ENCODE measurements at regions not wholly inside any gene's neighbourhood (a gene's known extent, or its start where the extent isn't known, plus 50 kb on each side); places are given as distances from the start of the nearest gene placed in this dataset.
"Not testable (repeated sequence)": the region's sequence is repeated elsewhere in the genome, so short reads cannot be mapped to it uniquely, and the experiment has no call there.

- Histone ChIP-seq H3K27ac (ENCODE audit: low read depth, low read length) (no peak overlapping the region), H3K36me3 (ENCODE audit: control insufficient read depth, insufficient read depth, low read length) (no peaks in the 10 kb centered on the region), H3K4me1 (ENCODE audit: control insufficient read depth, insufficient read depth, low read length) (no peaks in the 10 kb centered on the region), H3K9me3 (ENCODE audit: control insufficient read depth, insufficient read depth, low read length) (0 out of 2 replicates have a peak, but pooled peaks cover 4% of the 10 kb centered on the region), H3K4me3 (ENCODE audit: low read depth, low read length) (no peak overlapping the region), H3K9ac (ENCODE audit: low read depth, low read length) (no peak overlapping the region), H3K27me3 (ENCODE audit: control insufficient read depth, insufficient read depth, low read length) (no peaks in the 10 kb centered on the region)
Measured at GRCh38 chr1:104156738-104157137, 407.0 kb downstream of the AMY1C start.

- H3K4me3 ChIP-seq (ENCODE audit: low read depth, low read length) = no peak overlapping the region
- no peaks in the 10 kb centered on the region for H3K4me1 ChIP-seq (ENCODE audit: control insufficient read depth, insufficient read depth, low read length)
- no peak overlapping the region for H3K9ac ChIP-seq (ENCODE audit: low read depth, low read length)
- H3K27ac ChIP-seq (ENCODE audit: low read depth, low read length) = no peak overlapping the region
- H3K36me3 ChIP-seq (ENCODE audit: control insufficient read depth, insufficient read depth, low read length) = no peaks in the 10 kb centered on the region
- no peaks in the 10 kb centered on the region for H3K27me3 ChIP-seq (ENCODE audit: control insufficient read depth, insufficient read depth, low read length)
- H3K9me3 ChIP-seq (ENCODE audit: control insufficient read depth, insufficient read depth, low read length) = no peaks in the 10 kb centered on the region
Measured at GRCh38 chr1:104163912-104164476, 414.3 kb downstream of the AMY1C start.

- Histone ChIP-seq H3K9me3 (ENCODE audit: control insufficient read depth, insufficient read depth, low read length) (peaks cover 5% of the 10 kb centered on the region; the same call in 1 of the 2 replicates), H3K27ac (ENCODE audit: low read depth, low read length) (no peak overlapping the region), H3K9ac (ENCODE audit: low read depth, low read length) (no peak overlapping the region), H3K27me3 (ENCODE audit: control insufficient read depth, insufficient read depth, low read length) (no peaks in the 10 kb centered on the region), H3K4me3 (ENCODE audit: low read depth, low read length) (no peak overlapping the region), H3K4me1 (ENCODE audit: control insufficient read depth, insufficient read depth, low read length) (no peaks in the 10 kb centered on the region), H3K36me3 (ENCODE audit: control insufficient read depth, insufficient read depth, low read length) (no peaks in the 10 kb centered on the region)
Measured at GRCh38 chr1:104172243-104172681, 422.6 kb downstream of the AMY1C start.

- no peak overlapping the region for H3K9ac ChIP-seq (ENCODE audit: low read depth, low read length)
- no peaks in the 10 kb centered on the region for H3K27me3 ChIP-seq (ENCODE audit: control insufficient read depth, insufficient read depth, low read length)
- H3K9me3 ChIP-seq (ENCODE audit: control insufficient read depth, insufficient read depth, low read length) = no peaks in the 10 kb centered on the region
- H3K27ac ChIP-seq (ENCODE audit: low read depth, low read length) = peak overlapping the region; percentile 61
- H3K4me1 ChIP-seq (ENCODE audit: control insufficient read depth, insufficient read depth, low read length) = peaks cover 23% of the 10 kb centered on the region
- no peak overlapping the region for H3K4me3 ChIP-seq (ENCODE audit: low read depth, low read length)
- H3K36me3 ChIP-seq (ENCODE audit: control insufficient read depth, insufficient read depth, low read length) = no peaks in the 10 kb centered on the region
Measured at GRCh38 chr1:104182251-104182650, 432.6 kb downstream of the AMY1C start.

- Histone ChIP-seq H3K36me3 (ENCODE audit: control insufficient read depth, insufficient read depth, low read length) (no peaks in the 10 kb centered on the region), H3K4me1 (ENCODE audit: control insufficient read depth, insufficient read depth, low read length) (no peaks in the 10 kb centered on the region), H3K9me3 (ENCODE audit: control insufficient read depth, insufficient read depth, low read length) (no peaks in the 10 kb centered on the region), H3K27ac (ENCODE audit: low read depth, low read length) (no peak overlapping the region), H3K9ac (ENCODE audit: low read depth, low read length) (no peak overlapping the region), H3K4me3 (ENCODE audit: low read depth, low read length) (no peak overlapping the region), H3K27me3 (ENCODE audit: control insufficient read depth, insufficient read depth, low read length) (no peaks in the 10 kb centered on the region)
Measured at GRCh38 chr1:104189207-104189606, 439.5 kb downstream of the AMY1C start.

- H3K9ac ChIP-seq (ENCODE audit: low read depth, low read length) = no peak overlapping the region
- H3K27me3 ChIP-seq (ENCODE audit: control insufficient read depth, insufficient read depth, low read length) = no peaks in the 10 kb centered on the region
- H3K36me3 ChIP-seq (ENCODE audit: control insufficient read depth, insufficient read depth, low read length) = no peaks in the 10 kb centered on the region
- no peaks in the 10 kb centered on the region for H3K4me1 ChIP-seq (ENCODE audit: control insufficient read depth, insufficient read depth, low read length)
- H3K4me3 ChIP-seq (ENCODE audit: low read depth, low read length) = no peak overlapping the region
- H3K27ac ChIP-seq (ENCODE audit: low read depth, low read length) = no peak overlapping the region
- no peaks in the 10 kb centered on the region for H3K9me3 ChIP-seq (ENCODE audit: control insufficient read depth, insufficient read depth, low read length)
Measured at GRCh38 chr1:104190821-104191220, 441.1 kb downstream of the AMY1C start.

GRCh38 chr1:104195395-104195794, 445.7 kb downstream of the AMY1C start:
- no peak overlapping the region for H3K27ac ChIP-seq (ENCODE audit: low read depth, low read length)
- H3K36me3 ChIP-seq (ENCODE audit: control insufficient read depth, insufficient read depth, low read length) = no peaks in the 10 kb centered on the region
- H3K9me3 ChIP-seq (ENCODE audit: control insufficient read depth, insufficient read depth, low read length) = no peaks in the 10 kb centered on the region
- H3K27me3 ChIP-seq (ENCODE audit: control insufficient read depth, insufficient read depth, low read length) = no peaks in the 10 kb centered on the region
- H3K4me1 ChIP-seq (ENCODE audit: control insufficient read depth, insufficient read depth, low read length) = no peaks in the 10 kb centered on the region
- no peak overlapping the region for H3K9ac ChIP-seq (ENCODE audit: low read depth, low read length)
- no peak overlapping the region for H3K4me3 ChIP-seq (ENCODE audit: low read depth, low read length)

GRCh38 chr1:104196136-104196535, 446.4 kb downstream of the AMY1C start:
- no peak overlapping the region for H3K27ac ChIP-seq (ENCODE audit: low read depth, low read length)
- no peak overlapping the region for H3K4me3 ChIP-seq (ENCODE audit: low read depth, low read length)
- H3K9ac ChIP-seq (ENCODE audit: low read depth, low read length) = no peak overlapping the region
- H3K4me1 ChIP-seq (ENCODE audit: control insufficient read depth, insufficient read depth, low read length) = no peaks in the 10 kb centered on the region
- no peaks in the 10 kb centered on the region for H3K36me3 ChIP-seq (ENCODE audit: control insufficient read depth, insufficient read depth, low read length)
- H3K9me3 ChIP-seq (ENCODE audit: control insufficient read depth, insufficient read depth, low read length) = no peaks in the 10 kb centered on the region
- H3K27me3 ChIP-seq (ENCODE audit: control insufficient read depth, insufficient read depth, low read length) = no peaks in the 10 kb centered on the region

GRCh38 chr1:104197516-104197915, 447.8 kb downstream of the AMY1C start:
- H3K9me3 ChIP-seq (ENCODE audit: control insufficient read depth, insufficient read depth, low read length) = no peaks in the 10 kb centered on the region
- H3K27me3 ChIP-seq (ENCODE audit: control insufficient read depth, insufficient read depth, low read length) = no peaks in the 10 kb centered on the region
- H3K36me3 ChIP-seq (ENCODE audit: control insufficient read depth, insufficient read depth, low read length) = no peaks in the 10 kb centered on the region
- H3K4me1 ChIP-seq (ENCODE audit: control insufficient read depth, insufficient read depth, low read length) = no peaks in the 10 kb centered on the region
- no peak overlapping the region for H3K9ac ChIP-seq (ENCODE audit: low read depth, low read length)
- H3K4me3 ChIP-seq (ENCODE audit: low read depth, low read length) = no peak overlapping the region
- no peak overlapping the region for H3K27ac ChIP-seq (ENCODE audit: low read depth, low read length)

- no peak overlapping the region for H3K27ac ChIP-seq (ENCODE audit: low read depth, low read length)
- H3K4me1 ChIP-seq (ENCODE audit: control insufficient read depth, insufficient read depth, low read length) = no peaks in the 10 kb centered on the region
- no peak overlapping the region for H3K9ac ChIP-seq (ENCODE audit: low read depth, low read length)
- H3K36me3 ChIP-seq (ENCODE audit: control insufficient read depth, insufficient read depth, low read length) = no peaks in the 10 kb centered on the region
- no peaks in the 10 kb centered on the region for H3K9me3 ChIP-seq (ENCODE audit: control insufficient read depth, insufficient read depth, low read length)
- H3K27me3 ChIP-seq (ENCODE audit: control insufficient read depth, insufficient read depth, low read length) = no peaks in the 10 kb centered on the region
- no peak overlapping the region for H3K4me3 ChIP-seq (ENCODE audit: low read depth, low read length)
Measured at GRCh38 chr1:104212239-104212638, 462.5 kb downstream of the AMY1C start.

GRCh38 chr1:104217395-104217986, 467.8 kb downstream of the AMY1C start:
- H3K9ac ChIP-seq (ENCODE audit: low read depth, low read length); H3K4me1 ChIP-seq (ENCODE audit: control insufficient read depth, insufficient read depth, low read length); H3K36me3 ChIP-seq (ENCODE audit: control insufficient read depth, insufficient read depth, low read length); H3K9me3 ChIP-seq (ENCODE audit: control insufficient read depth, insufficient read depth, low read length); H3K4me3 ChIP-seq (ENCODE audit: low read depth, low read length); H3K27ac ChIP-seq (ENCODE audit: low read depth, low read length); H3K27me3 ChIP-seq (ENCODE audit: control insufficient read depth, insufficient read depth, low read length): not testable (repeated sequence)
